Midbrain (tissue), 1 donor: ENCODE measurements at regions not wholly inside any gene's neighbourhood (a gene's known extent, or its start where the extent isn't known, plus 50 kb on each side); places are given as distances from the start of the nearest gene placed in this dataset.
A peak's percentile ranks its signal among the peaks of the same experiment; 100 is the strongest.
"Not testable (repeated sequence)": the region's sequence is repeated elsewhere in the genome, so short reads cannot be mapped to it uniquely, and the experiment has no call there.

Experiments
- DNase-seq: peaks from one replicate; lab custom pipeline; 2025; lab: John Stamatoyannopoulos, UW

- DNase-seq, result no peak
Observed at GRCh38 chr1:37162059-37162458, 127.7 kb upstream of the GRIK3 start.

GRCh38 chr1:37166005-37166404 lies 131.7 kb upstream of the GRIK3 start:
- DNase-seq, result no peak

GRCh38 chr1:37167479-37167878 lies 133.2 kb upstream of the GRIK3 start:
- DNase-seq, result no peak

- no peak for DNase-seq
Observed at GRCh38 chr1:37169241-37169640, 134.9 kb upstream of the GRIK3 start.

GRCh38 chr1:37169743-37170275 lies 135.5 kb upstream of the GRIK3 start:
- no peak for DNase-seq

GRCh38 chr1:37171691-37172090 lies 137.4 kb upstream of the GRIK3 start:
- DNase-seq, result no peak

GRCh38 chr1:37174341-37174740 lies 140.0 kb upstream of the GRIK3 start:
- DNase-seq, result no peak

- DNase-seq, result no peak
Observed at GRCh38 chr1:37174876-37175275, 140.6 kb upstream of the GRIK3 start.

- no peak for DNase-seq
Observed at GRCh38 chr1:37175666-37176215, 141.4 kb upstream of the GRIK3 start.

- DNase-seq, result no peak
Observed at GRCh38 chr1:37176269-37176668, 142.0 kb upstream of the GRIK3 start.

- no peak for DNase-seq
Observed at GRCh38 chr1:37177230-37177864, 143.0 kb upstream of the GRIK3 start.

- DNase-seq, result no peak
Observed at GRCh38 chr1:37181425-37181824, 147.1 kb upstream of the GRIK3 start.

GRCh38 chr1:37184789-37185188 lies 150.5 kb upstream of the GRIK3 start:
- no peak for DNase-seq

GRCh38 chr1:37186246-37186756 lies 152.0 kb upstream of the GRIK3 start:
- DNase-seq, result no peak

- DNase-seq, result no peak
Observed at GRCh38 chr1:37189111-37189510, 154.8 kb upstream of the GRIK3 start.

- no peak for DNase-seq
Observed at GRCh38 chr1:37197411-37197810, 163.1 kb upstream of the GRIK3 start.

- not testable (repeated sequence) for DNase-seq
Observed at GRCh38 chr1:37214305-37214704, 180.0 kb upstream of the GRIK3 start.

- no peak for DNase-seq
Observed at GRCh38 chr1:37233606-37234005, 199.3 kb upstream of the GRIK3 start.

GRCh38 chr1:37234941-37235418 lies 200.7 kb upstream of the GRIK3 start:
- DNase-seq, result peak; percentile 47

- DNase-seq, result no peak
Observed at GRCh38 chr1:37237948-37238347, 203.6 kb upstream of the GRIK3 start.

GRCh38 chr1:37238364-37239224 lies 204.3 kb upstream of the GRIK3 start:
- DNase-seq, result no peak

GRCh38 chr1:37239225-37239740 lies 205.0 kb upstream of the GRIK3 start:
- no peak for DNase-seq
